Suprapubic skin (tissue), 4 donors: ENCODE measurements at regions not wholly inside any gene's neighbourhood (a gene's known extent, or its start where the extent isn't known, plus 50 kb on each side); places are given as distances from the start of the nearest gene placed in this dataset.

Source experiments
- EP300 ChIP-seq: sonication (generic); formaldehyde crosslinking; IDR thresholded peaks from one replicate; pipeline ENCODE4 v1.6.1; 2017; ENCODE audit warnings: antibody characterized with exemption
- POLR2A ChIP-seq, 2 donors: fragments of 450-650 bp; IDR thresholded peaks; one replicate each; pipeline ENCODE4 v1.6.1; 2017; ENCODE audit warnings: antibody characterized with exemption in 2 of 2, mild to moderate bottlenecking in 2 of 2, moderate library complexity in 2 of 2
- POLR2AphosphoS5 ChIP-seq, 3 donors: sonication (generic); formaldehyde crosslinking; IDR thresholded peaks; one replicate each; pipeline ENCODE4 v1.6.1; 2017; ENCODE audit warnings: antibody characterized with exemption in 3 of 3
- TF ChIP-seq, protein P1 (sequence below), 2 donors: fragments of 200-600 bp in 1 of 2; fragments of 450-650 bp in 1 of 2; sonication (generic) in 1 of 2; IDR thresholded peaks; one replicate each; pipeline ENCODE4 v1.5.1; 2016 to 2019; ENCODE audit warnings: antibody characterized with exemption in 2 of 2, mild to moderate bottlenecking in 1 of 2, moderate library complexity in 1 of 2

DNA sequence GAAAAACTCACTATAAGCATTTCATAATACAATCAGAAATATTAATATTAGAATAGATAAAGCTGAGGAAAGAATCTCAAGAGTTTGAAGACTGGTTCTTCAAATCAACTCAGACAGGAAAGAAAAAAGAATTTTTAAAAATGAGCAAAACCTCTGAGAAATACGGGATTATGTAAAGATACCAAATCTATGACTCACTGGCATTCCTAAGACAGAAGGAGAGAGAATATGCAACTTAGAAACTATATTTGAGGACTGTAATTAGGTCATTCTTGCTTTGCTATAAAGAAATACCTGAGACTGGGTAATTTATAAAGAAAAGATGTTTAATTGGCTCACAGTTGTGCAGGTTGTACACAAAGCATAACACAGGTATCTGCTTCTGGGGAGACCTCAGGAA lies 665.1 kb downstream of the RNF144B start:
- TF ChIP-seq, protein P1, sequence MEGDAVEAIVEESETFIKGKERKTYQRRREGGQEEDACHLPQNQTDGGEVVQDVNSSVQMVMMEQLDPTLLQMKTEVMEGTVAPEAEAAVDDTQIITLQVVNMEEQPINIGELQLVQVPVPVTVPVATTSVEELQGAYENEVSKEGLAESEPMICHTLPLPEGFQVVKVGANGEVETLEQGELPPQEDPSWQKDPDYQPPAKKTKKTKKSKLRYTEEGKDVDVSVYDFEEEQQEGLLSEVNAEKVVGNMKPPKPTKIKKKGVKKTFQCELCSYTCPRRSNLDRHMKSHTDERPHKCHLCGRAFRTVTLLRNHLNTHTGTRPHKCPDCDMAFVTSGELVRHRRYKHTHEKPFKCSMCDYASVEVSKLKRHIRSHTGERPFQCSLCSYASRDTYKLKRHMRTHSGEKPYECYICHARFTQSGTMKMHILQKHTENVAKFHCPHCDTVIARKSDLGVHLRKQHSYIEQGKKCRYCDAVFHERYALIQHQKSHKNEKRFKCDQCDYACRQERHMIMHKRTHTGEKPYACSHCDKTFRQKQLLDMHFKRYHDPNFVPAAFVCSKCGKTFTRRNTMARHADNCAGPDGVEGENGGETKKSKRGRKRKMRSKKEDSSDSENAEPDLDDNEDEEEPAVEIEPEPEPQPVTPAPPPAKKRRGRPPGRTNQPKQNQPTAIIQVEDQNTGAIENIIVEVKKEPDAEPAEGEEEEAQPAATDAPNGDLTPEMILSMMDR (IDR thresholded peaks at IDR 0.05) = no peak
- TF ChIP-seq POLR2A (IDR thresholded peaks at IDR 0.05) (no peak), POLR2AphosphoS5 (IDR thresholded peaks at IDR 0.05) (no peak), EP300 (no peak)
